Adrenal gland (tissue), 5 donors: ENCODE measurements at regions not wholly inside any gene's neighbourhood (a gene's known extent, or its start where the extent isn't known, plus 50 kb on each side); places are given as distances from the start of the nearest gene placed in this dataset.

Experiments used
- CTCF ChIP-seq, 6 experiments: fragments of 450-650 bp in 4 of 6; fragments of 200-600 bp in 2 of 6; sonication (generic) in 1 of 6; IDR thresholded peaks; 1 replicate in 5 of 6; 2 replicates in 1 of 6; pipeline versions ENCODE4 v1.5.1 to v1.8.0; 2016 to 2021; ENCODE audit warnings: antibody characterized with exemption in 6 of 6, mild to moderate bottlenecking in 2 of 6, moderate library complexity in 1 of 6
- POLR2A ChIP-seq, 2 donors: fragments of 450-650 bp; IDR thresholded peaks; one replicate each; pipeline ENCODE4 v1.6.1; 2017; ENCODE audit warnings: antibody characterized with exemption in 2 of 2, mild to moderate bottlenecking in 2 of 2, moderate library complexity in 1 of 2
- donor health status: DM: no; HTN: no; CAD: no.

- TF ChIP-seq CTCF (IDR thresholded peaks at IDR 0.05) (no peak), POLR2A (IDR thresholded peaks at IDR 0.05) (no peak)
Observed at GRCh38 chr13:111519490-111520170, 199.2 kb downstream of the TEX29 start.
